Type B pancreatic cell (in vitro differentiated cells): ENCODE measurements at regions not wholly inside any gene's neighbourhood (a gene's known extent, or its start where the extent isn't known, plus 50 kb on each side); places are given as distances from the start of the nearest gene placed in this dataset.

ENCODE experiments used
- DNase-seq: peaks from one replicate; pipeline ENCODE4 v3.0.0; 2021; ENCODE audit warnings: mixed read lengths; ENCODE audit not compliant: unreplicated experiment; ENCODE audit errors: extremely low spot score
- H3K27ac Mint-ChIP-seq: 2 replicates; pipeline ENCODE4 v1.8.0; 2021; ENCODE audit warnings: mild to moderate bottlenecking, mixed read lengths
- H3K27me3 Mint-ChIP-seq: 2 replicates; pipeline ENCODE4 v1.8.0; 2021; ENCODE audit warnings: mixed read lengths
- H3K36me3 Mint-ChIP-seq: 2 replicates; pipeline ENCODE4 v1.8.0; 2021; ENCODE audit warnings: mixed read lengths
- H3K4me1 Mint-ChIP-seq: one replicate; pipeline ENCODE4 v1.8.0; 2021; ENCODE audit warnings: mixed read lengths; ENCODE audit not compliant: unreplicated experiment
- H3K4me3 Mint-ChIP-seq: 2 replicates; pipeline ENCODE4 v1.8.0; 2021; ENCODE audit warnings: mild to moderate bottlenecking, mixed read lengths
- H3K9me3 Mint-ChIP-seq: 2 replicates; pipeline ENCODE4 v1.8.0; 2021; ENCODE audit warnings: mixed read lengths
- TF ChIP-seq, protein P1 (sequence below): fragments of 200-600 bp; sonication (generic); conservative IDR thresholded peaks from 2 replicates; pipeline ENCODE4 v1.5.0; 2021; ENCODE audit warnings: antibody characterized with exemption, mild to moderate bottlenecking

DNA sequence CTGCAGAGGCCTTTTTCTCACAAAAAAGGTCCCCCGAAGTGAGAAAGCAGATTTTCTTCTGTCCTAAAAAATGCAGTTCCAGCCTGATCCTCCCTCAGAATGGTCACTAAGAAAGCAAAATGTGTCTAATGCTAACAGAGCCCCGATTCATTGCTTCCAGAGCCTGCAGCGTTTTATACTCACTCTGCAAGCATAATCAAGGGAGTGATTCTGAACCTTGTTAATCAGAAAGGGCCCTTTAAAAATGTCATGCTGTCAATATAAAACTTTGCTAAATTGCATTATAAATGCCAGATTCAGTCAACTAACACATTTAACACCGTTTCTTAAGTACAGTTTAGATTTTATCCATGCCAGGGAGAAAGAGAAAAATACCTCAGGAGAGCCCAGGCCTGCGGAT, 202.8 kb downstream of the CD83 start:
- Mint-ChIP-seq H3K27ac (no peak overlapping the region), H3K4me1 (peaks cover 47% of the 10 kb centered on the region), H3K4me3 (no peak overlapping the region), H3K9me3 (no peaks in the 10 kb centered on the region), H3K27me3 (peaks cover 14% of the 10 kb centered on the region), H3K36me3 (no peaks in the 10 kb centered on the region)
- no peak for DNase-seq
- TF ChIP-seq, protein P1, sequence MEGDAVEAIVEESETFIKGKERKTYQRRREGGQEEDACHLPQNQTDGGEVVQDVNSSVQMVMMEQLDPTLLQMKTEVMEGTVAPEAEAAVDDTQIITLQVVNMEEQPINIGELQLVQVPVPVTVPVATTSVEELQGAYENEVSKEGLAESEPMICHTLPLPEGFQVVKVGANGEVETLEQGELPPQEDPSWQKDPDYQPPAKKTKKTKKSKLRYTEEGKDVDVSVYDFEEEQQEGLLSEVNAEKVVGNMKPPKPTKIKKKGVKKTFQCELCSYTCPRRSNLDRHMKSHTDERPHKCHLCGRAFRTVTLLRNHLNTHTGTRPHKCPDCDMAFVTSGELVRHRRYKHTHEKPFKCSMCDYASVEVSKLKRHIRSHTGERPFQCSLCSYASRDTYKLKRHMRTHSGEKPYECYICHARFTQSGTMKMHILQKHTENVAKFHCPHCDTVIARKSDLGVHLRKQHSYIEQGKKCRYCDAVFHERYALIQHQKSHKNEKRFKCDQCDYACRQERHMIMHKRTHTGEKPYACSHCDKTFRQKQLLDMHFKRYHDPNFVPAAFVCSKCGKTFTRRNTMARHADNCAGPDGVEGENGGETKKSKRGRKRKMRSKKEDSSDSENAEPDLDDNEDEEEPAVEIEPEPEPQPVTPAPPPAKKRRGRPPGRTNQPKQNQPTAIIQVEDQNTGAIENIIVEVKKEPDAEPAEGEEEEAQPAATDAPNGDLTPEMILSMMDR, result no peak

DNA sequence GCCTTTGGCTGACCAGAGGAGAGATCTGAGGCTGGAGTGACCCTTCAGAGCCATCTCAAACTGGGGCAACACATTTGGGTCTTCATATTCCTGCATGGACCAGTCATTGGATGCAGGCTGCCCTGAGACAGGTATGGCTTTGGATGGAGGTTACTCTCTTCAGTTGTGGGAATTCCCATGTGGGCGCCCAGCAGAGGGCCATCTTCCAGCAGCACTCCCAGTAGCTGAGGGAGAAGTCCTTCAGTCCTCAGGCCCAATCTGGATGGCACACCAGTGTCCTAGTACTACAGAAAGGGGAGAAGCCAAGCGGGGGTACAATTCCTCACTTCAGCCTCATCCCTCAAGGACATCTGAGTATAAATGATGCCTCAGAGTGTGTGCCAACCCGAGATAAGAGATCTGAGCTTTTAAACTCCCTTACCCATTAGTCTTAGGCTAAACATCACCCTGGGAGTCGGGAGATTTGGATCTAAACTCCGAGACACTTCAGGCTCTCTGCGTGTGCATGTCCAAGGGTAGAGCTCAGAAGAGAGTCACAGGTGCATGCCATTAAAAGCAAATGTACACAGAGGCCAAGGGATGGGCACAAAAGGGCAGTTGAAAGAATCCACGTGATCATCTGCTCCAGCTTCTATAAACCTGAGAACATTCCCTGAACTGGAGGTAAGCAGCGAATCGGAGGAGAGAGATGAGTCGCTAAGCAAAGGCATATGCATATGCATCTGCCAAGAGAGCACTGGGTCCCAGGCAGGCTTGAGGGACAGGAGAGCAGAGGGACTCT, 204.6 kb downstream of the CD83 start:
- H3K27ac Mint-ChIP-seq, result no peak overlapping the region
- H3K4me3 Mint-ChIP-seq, result no peak overlapping the region
- H3K36me3 Mint-ChIP-seq, result no peaks in the 10 kb centered on the region
- TF ChIP-seq, protein P1, result no peak
- H3K9me3 Mint-ChIP-seq, result peaks cover 4% of the 10 kb centered on the region
- DNase-seq, result no peak
- peaks cover 29% of the 10 kb centered on the region for H3K4me1 Mint-ChIP-seq
- peaks cover 17% of the 10 kb centered on the region for H3K27me3 Mint-ChIP-seq

DNA sequence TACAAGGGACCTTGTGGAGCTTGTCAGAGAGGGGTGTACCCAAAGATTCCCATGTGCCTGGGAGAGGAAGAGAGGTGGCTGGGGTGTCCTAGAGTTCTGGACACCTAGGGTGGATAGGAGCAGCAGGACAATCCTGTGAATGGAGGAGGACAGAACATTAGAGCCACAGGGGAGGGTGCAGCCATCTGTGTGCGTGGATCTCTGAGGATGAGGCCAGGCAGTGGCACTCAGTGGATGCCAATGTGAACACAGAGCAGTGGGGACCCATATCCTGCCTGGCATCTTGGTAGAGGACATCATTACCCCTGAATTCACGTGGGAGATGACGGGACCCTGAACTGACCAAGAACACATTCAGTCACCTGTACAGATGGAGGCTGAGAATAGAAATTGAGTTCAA, 205.3 kb downstream of the CD83 start:
- Mint-ChIP-seq H3K36me3 (no peaks in the 10 kb centered on the region), H3K27ac (no peak overlapping the region), H3K27me3 (peaks cover 17% of the 10 kb centered on the region), H3K4me3 (no peak overlapping the region), H3K9me3 (peaks cover 4% of the 10 kb centered on the region), H3K4me1 (peaks cover 22% of the 10 kb centered on the region)
- DNase-seq, result no peak
- TF ChIP-seq, protein P1, result no peak

DNA sequence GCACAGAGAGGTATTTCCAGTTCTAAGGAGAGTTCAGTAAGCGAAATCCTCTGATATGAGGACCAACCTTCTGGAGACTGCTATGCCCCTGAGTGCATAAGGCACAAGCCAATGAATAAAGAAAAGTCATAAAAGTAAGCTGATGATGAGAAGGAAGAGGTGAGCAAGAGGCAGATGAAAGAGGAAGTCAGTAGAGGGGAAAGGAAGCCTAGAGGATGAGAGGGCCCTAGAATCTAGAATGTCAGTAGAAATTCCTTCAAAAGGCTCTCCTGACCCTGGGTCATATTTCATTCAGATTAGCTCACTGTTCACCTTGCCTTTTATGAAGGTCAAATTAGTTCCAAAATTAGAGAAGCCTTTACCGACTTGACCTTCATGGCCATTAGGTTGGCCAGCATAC, 209.2 kb downstream of the CD83 start:
- DNase-seq, result no peak
- Mint-ChIP-seq H3K27ac (no peak overlapping the region), H3K36me3 (no peaks in the 10 kb centered on the region), H3K4me3 (no peak overlapping the region), H3K9me3 (peaks cover 8% of the 10 kb centered on the region), H3K4me1 (no peaks in the 10 kb centered on the region), H3K27me3 (peaks cover 6% of the 10 kb centered on the region)
- TF ChIP-seq, protein P1, result no peak

DNA sequence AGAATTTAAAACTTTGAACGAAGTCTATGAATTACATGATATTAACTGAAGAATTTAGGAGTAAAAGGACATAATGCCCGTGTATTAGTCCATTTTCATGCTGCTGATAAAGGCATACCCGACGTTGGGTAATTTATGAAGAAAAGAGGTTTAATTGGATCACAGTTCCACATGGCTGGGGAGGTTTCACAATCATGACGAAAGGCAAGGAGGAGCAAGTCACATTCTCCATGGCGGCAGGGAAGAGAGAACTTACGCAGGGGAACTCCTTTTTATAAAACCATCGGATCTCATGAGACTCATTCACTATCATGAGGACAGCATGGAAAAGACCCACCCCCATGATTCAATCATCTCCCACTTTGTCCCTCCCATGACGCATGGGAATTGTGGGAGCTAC, 210.6 kb downstream of the CD83 start:
- Mint-ChIP-seq H3K36me3 (no peaks in the 10 kb centered on the region), H3K9me3 (peaks cover 8% of the 10 kb centered on the region), H3K4me3 (no peak overlapping the region), H3K27ac (no peak overlapping the region), H3K27me3 (peaks cover 6% of the 10 kb centered on the region), H3K4me1 (no peaks in the 10 kb centered on the region)
- DNase-seq, result no peak
- TF ChIP-seq, protein P1, result no peak
